OCI-LY3 (cell line): ENCODE measurements at regions not wholly inside any gene's neighbourhood (a gene's known extent, or its start where the extent isn't known, plus 50 kb on each side); places are given as distances from the start of the nearest gene placed in this dataset.

Experiments used
- H2AFZ ChIP-seq: fragments of 200-600, 300-600 bp; shearing (Covaris generic); 2 replicates; pipeline ENCODE4 v1.6.0; 2014; ENCODE audit warnings: antibody characterized with exemption, low read depth, low read length
- H3K27ac ChIP-seq: fragments of 200-600, 300-600 bp; sonication (generic); 2 replicates; pipeline ENCODE4 v1.5.1; 2014; ENCODE audit warnings: mild to moderate bottlenecking, low read length, moderate library complexity, mixed read lengths
- H3K27me3 ChIP-seq: fragments of 200-600, 300-600 bp; sonication (generic); 2 replicates; pipeline ENCODE4 v1.6.1; 2014; ENCODE audit warnings: low read depth, low read length, mixed read lengths
- H3K36me3 ChIP-seq: fragments of 200-600, 300-600 bp; sonication (generic); replicated peaks from 2 replicates; pipeline ENCODE3; 2014; ENCODE audit warnings: low read depth, low read length, mixed read lengths
- H3K4me1 ChIP-seq: fragments of 300-600, 200-600 bp; sonication (generic); 2 replicates; pipeline ENCODE4 v1.6.1; 2014; ENCODE audit warnings: low read length, mixed read lengths
- H3K4me2 ChIP-seq: fragments of 200-600, 300-600 bp; sonication (generic); 2 replicates; pipeline ENCODE4 v1.6.1; 2014; ENCODE audit warnings: low read length, mixed read lengths
- H3K4me3 ChIP-seq: fragments of 300-600, 200-600 bp; sonication (generic); 2 replicates; pipeline ENCODE4 v1.5.1; 2014; ENCODE audit warnings: antibody characterized with exemption, mild to moderate bottlenecking, low read length, moderate library complexity
- H3K79me2 ChIP-seq: fragments of 300-600, 200-600 bp; shearing (Covaris generic); 2 replicates; pipeline ENCODE4 v1.6.1; 2014; ENCODE audit warnings: mild to moderate bottlenecking, low read length, mixed read lengths
- H3K9ac ChIP-seq: fragments of 300-600, 200-600 bp; shearing (Covaris generic); 2 replicates; pipeline ENCODE4 v1.6.0; 2014; ENCODE audit warnings: mild to moderate bottlenecking, low read length, moderate library complexity
- H3K9me3 ChIP-seq: fragments of 200-600, 300-600 bp; shearing (Covaris generic); 2 replicates; pipeline ENCODE4 v1.6.1; 2014; ENCODE audit warnings: low read length, mixed read lengths; ENCODE audit not compliant: insufficient read depth
- H4K20me1 ChIP-seq: fragments of 200-600, 300-600 bp; sonication (generic); 2 replicates; pipeline ENCODE4 v1.6.1; 2016; ENCODE audit warnings: low read length, mixed read lengths; ENCODE audit not compliant: insufficient read depth
- EZH2phosphoT487 ChIP-seq: fragments of 200-600 bp; shearing (Covaris generic); IDR thresholded peaks from 2 replicates; pipeline ENCODE4 v1.6.1; 2018; ENCODE audit warnings: antibody characterized with exemption, mixed run types, low read depth
- TF ChIP-seq, protein P1 (sequence below): fragments of 200-600, 300-600 bp; sonication (generic); IDR thresholded peaks from 2 replicates; pipeline ENCODE4 v1.5.1; 2014; ENCODE audit warnings: antibody characterized with exemption, low read length, low read depth

DNA sequence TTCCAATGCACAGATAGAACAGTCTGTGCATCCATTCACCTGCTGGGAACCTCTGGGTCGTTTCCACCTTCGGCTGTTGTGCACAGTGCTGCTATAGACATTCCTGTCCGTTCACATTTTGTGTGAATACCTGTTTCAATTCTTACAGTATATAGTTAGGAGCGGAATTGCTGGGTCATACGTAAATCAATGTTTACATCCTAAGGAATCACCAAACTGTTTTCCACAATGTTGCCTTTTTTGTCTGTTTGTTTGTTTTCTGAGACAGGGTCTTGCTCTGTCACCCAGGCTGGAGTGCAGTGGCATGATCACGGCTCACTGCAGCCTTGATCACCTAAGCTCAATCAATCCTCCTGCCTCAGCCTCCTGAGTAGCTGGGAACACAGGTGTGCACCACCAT, 158.3 kb downstream of the CRYBB2 start:
- no peak overlapping the region for H2AFZ ChIP-seq
- H3K4me1 ChIP-seq: no peaks in the 10 kb centered on the region
- H3K36me3 ChIP-seq: peaks cover 26% of the 10 kb centered on the region
- H3K4me3 ChIP-seq: no peak overlapping the region
- H3K4me2 ChIP-seq: no peak overlapping the region
- H4K20me1 ChIP-seq: peaks cover 14% of the 10 kb centered on the region
- peaks cover 13% of the 10 kb centered on the region for H3K79me2 ChIP-seq
- H3K27me3 ChIP-seq: no peaks in the 10 kb centered on the region
- TF ChIP-seq EZH2phosphoT487: no peak
- TF ChIP-seq, protein P1, sequence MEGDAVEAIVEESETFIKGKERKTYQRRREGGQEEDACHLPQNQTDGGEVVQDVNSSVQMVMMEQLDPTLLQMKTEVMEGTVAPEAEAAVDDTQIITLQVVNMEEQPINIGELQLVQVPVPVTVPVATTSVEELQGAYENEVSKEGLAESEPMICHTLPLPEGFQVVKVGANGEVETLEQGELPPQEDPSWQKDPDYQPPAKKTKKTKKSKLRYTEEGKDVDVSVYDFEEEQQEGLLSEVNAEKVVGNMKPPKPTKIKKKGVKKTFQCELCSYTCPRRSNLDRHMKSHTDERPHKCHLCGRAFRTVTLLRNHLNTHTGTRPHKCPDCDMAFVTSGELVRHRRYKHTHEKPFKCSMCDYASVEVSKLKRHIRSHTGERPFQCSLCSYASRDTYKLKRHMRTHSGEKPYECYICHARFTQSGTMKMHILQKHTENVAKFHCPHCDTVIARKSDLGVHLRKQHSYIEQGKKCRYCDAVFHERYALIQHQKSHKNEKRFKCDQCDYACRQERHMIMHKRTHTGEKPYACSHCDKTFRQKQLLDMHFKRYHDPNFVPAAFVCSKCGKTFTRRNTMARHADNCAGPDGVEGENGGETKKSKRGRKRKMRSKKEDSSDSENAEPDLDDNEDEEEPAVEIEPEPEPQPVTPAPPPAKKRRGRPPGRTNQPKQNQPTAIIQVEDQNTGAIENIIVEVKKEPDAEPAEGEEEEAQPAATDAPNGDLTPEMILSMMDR: no peak
- no peak overlapping the region for H3K9ac ChIP-seq
- H3K9me3 ChIP-seq: no peaks in the 10 kb centered on the region
- no peak overlapping the region for H3K27ac ChIP-seq

DNA sequence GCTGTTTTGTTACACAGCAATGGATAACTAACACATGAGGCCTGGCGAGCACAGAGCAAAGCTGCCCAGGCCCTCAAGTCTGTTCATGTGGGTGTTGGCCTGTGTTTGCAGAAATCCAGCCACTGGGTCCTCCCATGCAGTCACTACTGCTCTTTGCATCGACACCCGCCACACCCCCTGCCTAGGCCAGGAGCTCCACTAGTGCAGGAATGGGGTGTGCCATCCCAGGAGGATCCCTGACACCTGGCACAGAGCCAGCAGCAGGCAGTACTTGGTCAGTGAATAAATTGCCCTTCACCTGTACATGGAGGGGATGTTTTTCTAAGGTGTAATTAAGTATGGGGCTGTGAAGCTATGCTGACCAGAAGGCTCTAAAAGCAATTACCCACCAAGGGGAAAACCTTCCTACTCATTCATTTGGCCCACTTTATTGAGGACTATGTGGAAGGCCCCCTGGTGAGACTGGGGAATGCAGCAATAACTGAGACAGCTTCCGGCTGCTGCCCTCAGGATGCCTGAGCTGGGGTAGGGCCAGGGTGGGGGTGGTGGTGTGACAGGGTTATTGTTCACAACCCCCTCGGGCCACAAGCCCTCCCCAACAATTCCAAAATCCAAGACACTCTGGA, 160.8 kb downstream of the CRYBB2 start:
- Histone ChIP-seq H3K27ac (no peak overlapping the region), H3K9me3 (no peaks in the 10 kb centered on the region), H2AFZ (no peak overlapping the region), H3K27me3 (no peaks in the 10 kb centered on the region), H3K4me3 (no peak overlapping the region), H4K20me1 (peaks cover 35% of the 10 kb centered on the region), H3K4me1 (no peaks in the 10 kb centered on the region), H3K79me2 (peaks cover 35% of the 10 kb centered on the region), H3K36me3 (peaks cover 22% of the 10 kb centered on the region), H3K4me2 (no peak overlapping the region), H3K9ac (no peak overlapping the region)
- TF ChIP-seq, protein P1: no peak
- no peak for TF ChIP-seq EZH2phosphoT487

DNA sequence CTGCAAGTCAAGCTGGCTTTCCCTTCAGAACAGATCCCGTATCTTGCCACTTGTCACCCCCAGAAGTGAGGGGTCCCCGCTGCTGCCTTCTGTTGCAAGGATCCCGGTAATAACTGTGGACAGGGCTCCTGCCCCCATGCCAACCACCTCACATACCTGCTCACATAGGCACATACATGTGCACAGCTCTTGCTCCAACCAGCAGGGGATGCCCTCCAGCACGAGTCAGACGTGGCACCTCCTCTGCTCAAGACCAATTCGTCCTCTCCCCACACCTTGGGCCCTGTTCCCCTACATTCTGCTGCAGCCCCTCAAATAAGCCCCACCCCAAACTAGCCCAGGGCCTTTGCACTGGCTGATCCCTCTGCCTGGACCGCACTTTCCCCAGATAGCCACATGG, 163.3 kb downstream of the CRYBB2 start:
- H3K9me3 ChIP-seq: no peaks in the 10 kb centered on the region

DNA sequence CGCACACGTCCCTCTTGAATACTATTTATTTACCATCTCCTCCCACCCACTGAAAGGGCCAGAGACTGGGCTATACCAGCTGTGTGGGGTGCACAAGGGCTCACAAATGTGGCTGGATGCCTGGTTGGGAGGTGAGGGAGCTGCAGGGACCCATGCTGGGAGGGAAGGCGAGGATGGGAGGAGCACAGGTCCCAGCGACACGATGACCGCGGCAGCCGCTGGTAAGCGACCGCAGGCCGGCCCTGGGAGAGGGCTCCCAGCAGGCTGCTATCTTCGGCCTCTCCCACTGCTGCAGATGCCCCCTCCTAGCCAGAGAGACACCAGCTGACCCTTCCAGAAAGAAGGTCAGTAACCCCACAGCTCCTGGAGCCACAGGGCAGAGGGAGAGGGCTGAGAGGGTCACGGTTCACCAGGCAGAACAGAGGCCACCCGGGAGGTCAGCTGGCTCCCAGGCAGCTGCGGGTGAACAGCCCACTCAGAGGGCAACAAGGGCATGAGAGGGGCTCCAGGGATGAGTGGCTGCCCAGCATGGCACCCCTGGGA, 163.9 kb downstream of the CRYBB2 start:
- 0 out of 2 replicates have a peak, but pooled peaks cover 4% of the 10 kb centered on the region for H3K4me1 ChIP-seq
- H3K9me3 ChIP-seq: no peaks in the 10 kb centered on the region
- TF ChIP-seq, protein P1: no peak
- no peak for TF ChIP-seq EZH2phosphoT487
- peaks cover 66% of the 10 kb centered on the region for H4K20me1 ChIP-seq
- H3K79me2 ChIP-seq: peaks cover 66% of the 10 kb centered on the region
- H3K36me3 ChIP-seq: peaks cover 14% of the 10 kb centered on the region
- no peak overlapping the region for H3K4me2 ChIP-seq
- no peaks in the 10 kb centered on the region for H3K27me3 ChIP-seq
- H2AFZ ChIP-seq: no peak overlapping the region
- no peak overlapping the region for H3K4me3 ChIP-seq
- no peak overlapping the region for H3K9ac ChIP-seq
- H3K27ac ChIP-seq: no peak overlapping the region

More for the DNA sequence above, 163.3 kb downstream of the CRYBB2 start:
- Histone ChIP-seq H3K36me3 (peaks cover 14% of the 10 kb centered on the region), H4K20me1 (peaks cover 61% of the 10 kb centered on the region), H3K79me2 (peaks cover 61% of the 10 kb centered on the region), H3K27ac (no peak overlapping the region), H3K4me3 (no peak overlapping the region), H3K4me1 (0 out of 2 replicates have a peak, but pooled peaks cover 4% of the 10 kb centered on the region), H3K27me3 (no peaks in the 10 kb centered on the region), H2AFZ (no peak overlapping the region), H3K4me2 (no peak overlapping the region), H3K9ac (no peak overlapping the region)
- TF ChIP-seq EZH2phosphoT487: no peak
- TF ChIP-seq, protein P1: peak; percentile 22
